Left colon (tissue), 2 donors: ENCODE measurements at regions not wholly inside any gene's neighbourhood (a gene's known extent, or its start where the extent isn't known, plus 50 kb on each side); places are given as distances from the start of the nearest gene placed in this dataset.
"Not testable (repeated sequence)": the region's sequence is repeated elsewhere in the genome, so short reads cannot be mapped to it uniquely, and the experiment has no call there.

Experiments used
- ATAC-seq: fragments of 200-7000 bp; cut with Tn5 transposase; one replicate; pipeline ENCODE4 v1.9.1; 2020; ENCODE audit warnings: mild to moderate bottlenecking, moderate library complexity
- DNase-seq, 2 donors: peaks; one replicate each; pipeline ENCODE4 v3.0.0-alpha.2; 2020
- intact Hi-C, 2 donors: fragments of 100-400 bp; cut with DNase I in 1 of 2; cut with micrococcal nuclease in 1 of 2; formaldehyde crosslinking; loops; one replicate each; pipeline versions ENCODE4 v1.11.2 to v1.14.0; 2022; cut with DNase I, micrococcal nuclease
- donor health status: DM: no; HTN: no; CAD: no.
- donor health status: DM: yes; HTN: yes; CAD: no.

GRCh38 chr5:91963166-91963565, 580.0 kb upstream of the ARRDC3 start:
- ATAC-seq (no peak), DNase-seq (no peak)
- intact Hi-C loops = no loop called here

- DNase-seq (no peak), ATAC-seq (no peak)
- intact Hi-C loops = no loop called here
These were observed 574.5 kb upstream of the ARRDC3 start for GRCh38 chr5:91957666-91958065.

- ATAC-seq (no peak), DNase-seq (no peak)
- intact Hi-C loops = no loop called here
These were observed 573.6 kb upstream of the ARRDC3 start for GRCh38 chr5:91956738-91957137.

GRCh38 chr5:91955610-91956009, 572.5 kb upstream of the ARRDC3 start:
- intact Hi-C loops = no loop called here
- DNase-seq = no peak
- no peak for ATAC-seq

- ATAC-seq = no peak
- intact Hi-C loops = no loop called here
- DNase-seq = no peak
These were observed 571.0 kb upstream of the ARRDC3 start for GRCh38 chr5:91954136-91954535.

- intact Hi-C loops = no loop called here
- ATAC-seq = no peak
- no peak for DNase-seq
These were observed 567.2 kb upstream of the ARRDC3 start for GRCh38 chr5:91950328-91950727.

- ATAC-seq (no peak), DNase-seq (no peak)
- intact Hi-C loops = no loop called here
These were observed 563.8 kb upstream of the ARRDC3 start for GRCh38 chr5:91946870-91947269.

- intact Hi-C loops = no loop called here
- DNase-seq = no peak
- ATAC-seq = no peak
These were observed 558.5 kb upstream of the ARRDC3 start for GRCh38 chr5:91941588-91941987.

- intact Hi-C loops = no loop called here
- ATAC-seq = no peak
These were observed 555.3 kb upstream of the ARRDC3 start for GRCh38 chr5:91938441-91938840.

GRCh38 chr5:91937121-91937520, 554.0 kb upstream of the ARRDC3 start:
- ATAC-seq (no peak), DNase-seq (no peak)
- intact Hi-C loops = no loop called here

More at GRCh38 chr5:91938441-91938840, 555.3 kb upstream of the ARRDC3 start:
- no peak for DNase-seq

GRCh38 chr5:91929522-91929817, 546.4 kb upstream of the ARRDC3 start:
- intact Hi-C loops = no loop called here
- DNase-seq = no peak
- ATAC-seq = no peak

GRCh38 chr5:91928754-91929521, 545.8 kb upstream of the ARRDC3 start:
- intact Hi-C loops = no loop called here
- DNase-seq (no peak), ATAC-seq (no peak)

GRCh38 chr5:91927439-91927838, 544.3 kb upstream of the ARRDC3 start:
- no peak for DNase-seq
- intact Hi-C loops = no loop called here
- ATAC-seq = no peak

GRCh38 chr5:91925249-91925648, 542.1 kb upstream of the ARRDC3 start:
- no peak for ATAC-seq
- no peak for DNase-seq
- intact Hi-C loops = no loop called here

GRCh38 chr5:91917037-91917814, 534.1 kb upstream of the ARRDC3 start:
- DNase-seq, ATAC-seq, intact Hi-C loops: not testable (repeated sequence)

- DNase-seq (no peak), ATAC-seq (no peak)
- intact Hi-C loops = no loop called here
These were observed 527.5 kb upstream of the ARRDC3 start for GRCh38 chr5:91910655-91911054.

- no peak for DNase-seq
- intact Hi-C loops = no loop called here
- ATAC-seq = no peak
These were observed 527.1 kb upstream of the ARRDC3 start for GRCh38 chr5:91910247-91910646.

- DNase-seq (no peak), ATAC-seq (peak; percentile 49)
- intact Hi-C loops = no loop called here
These were observed 523.4 kb upstream of the ARRDC3 start for GRCh38 chr5:91906494-91906893.

GRCh38 chr5:91906027-91906426, 522.9 kb upstream of the ARRDC3 start:
- intact Hi-C loops = no loop called here
- no peak for ATAC-seq

GRCh38 chr5:91898898-91899297, 515.8 kb upstream of the ARRDC3 start:
- intact Hi-C loops = no loop called here
- no peak for DNase-seq
- ATAC-seq = no peak

More at GRCh38 chr5:91906027-91906426, 522.9 kb upstream of the ARRDC3 start:
- no peak for DNase-seq

GRCh38 chr5:91898019-91898418, 514.9 kb upstream of the ARRDC3 start:
- no peak for ATAC-seq
- no peak for DNase-seq
- intact Hi-C loops = no loop called here
